ENCODE measurements at regions not wholly inside any gene's neighbourhood (a gene's known extent, or its start where the extent isn't known, plus 50 kb on each side); places are given as distances from the start of the nearest gene placed in this dataset.

DNA sequence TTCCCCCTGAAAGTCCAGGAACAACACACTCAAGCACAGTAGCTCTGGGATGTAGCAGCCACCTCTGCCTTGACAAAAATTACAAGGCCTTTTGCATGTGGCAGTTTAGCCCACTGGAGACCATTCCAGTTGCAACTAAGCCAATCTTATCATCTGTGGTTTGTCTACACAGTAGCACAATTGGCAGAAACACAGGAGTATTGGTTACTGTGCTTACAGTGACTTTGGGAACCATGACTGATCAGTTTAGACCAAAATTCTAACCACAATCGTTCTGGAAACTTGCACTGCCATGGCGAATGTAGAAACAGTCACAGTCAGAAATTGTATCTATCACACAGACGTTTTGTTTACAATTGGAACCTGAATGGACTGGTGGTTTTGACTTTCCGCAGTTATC lies 403.7 kb upstream of the MEIS1 start:
- TF ChIP-seq, protein P1, sequence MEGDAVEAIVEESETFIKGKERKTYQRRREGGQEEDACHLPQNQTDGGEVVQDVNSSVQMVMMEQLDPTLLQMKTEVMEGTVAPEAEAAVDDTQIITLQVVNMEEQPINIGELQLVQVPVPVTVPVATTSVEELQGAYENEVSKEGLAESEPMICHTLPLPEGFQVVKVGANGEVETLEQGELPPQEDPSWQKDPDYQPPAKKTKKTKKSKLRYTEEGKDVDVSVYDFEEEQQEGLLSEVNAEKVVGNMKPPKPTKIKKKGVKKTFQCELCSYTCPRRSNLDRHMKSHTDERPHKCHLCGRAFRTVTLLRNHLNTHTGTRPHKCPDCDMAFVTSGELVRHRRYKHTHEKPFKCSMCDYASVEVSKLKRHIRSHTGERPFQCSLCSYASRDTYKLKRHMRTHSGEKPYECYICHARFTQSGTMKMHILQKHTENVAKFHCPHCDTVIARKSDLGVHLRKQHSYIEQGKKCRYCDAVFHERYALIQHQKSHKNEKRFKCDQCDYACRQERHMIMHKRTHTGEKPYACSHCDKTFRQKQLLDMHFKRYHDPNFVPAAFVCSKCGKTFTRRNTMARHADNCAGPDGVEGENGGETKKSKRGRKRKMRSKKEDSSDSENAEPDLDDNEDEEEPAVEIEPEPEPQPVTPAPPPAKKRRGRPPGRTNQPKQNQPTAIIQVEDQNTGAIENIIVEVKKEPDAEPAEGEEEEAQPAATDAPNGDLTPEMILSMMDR (IDR thresholded peaks at IDR 0.05): no peak
- no peak for TF ChIP-seq POLR2A (IDR thresholded peaks at IDR 0.05)
